ENCODE measurements at regions not wholly inside any gene's neighbourhood (a gene's known extent, or its start where the extent isn't known, plus 50 kb on each side); places are given as distances from the start of the nearest gene placed in this dataset.

- TF ChIP-seq PRDM2 (tag by site-specific recombination; IDR thresholded peaks at IDR 0.05; ENCODE audit: borderline replicate concordance) (no peak), KLF7 (tag by site-specific recombination; IDR thresholded peaks at IDR 0.05; ENCODE audit: borderline replicate concordance) (no peak)
Measured at GRCh38 chr2:168392024-168392423, 64.0 kb upstream of the CERS6 start (continued).

DNA sequence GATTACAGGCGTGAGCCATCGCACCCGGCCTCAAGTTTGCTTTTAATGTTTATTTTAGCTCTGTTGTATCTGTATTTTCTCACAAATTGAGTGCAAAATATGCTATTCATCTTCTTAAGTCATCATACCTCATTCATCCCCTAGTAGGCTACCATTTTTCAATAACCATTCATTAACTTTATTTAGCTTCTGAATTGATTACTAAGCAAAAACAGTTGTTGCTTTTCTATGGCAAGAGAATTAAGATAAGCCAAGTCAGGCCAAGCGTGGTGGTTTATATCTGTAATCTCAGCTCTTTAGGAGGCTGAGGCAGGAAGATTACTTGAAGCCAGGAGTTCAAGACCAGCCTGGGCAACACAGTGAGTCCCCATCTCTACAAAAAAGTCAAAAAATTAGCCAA, 63.3 kb upstream of the CERS6 start:
- TF ChIP-seq KLF16 (tag by site-specific recombination; IDR thresholded peaks at IDR 0.05) = no peak
- no peak for TF ChIP-seq ZNF596 (tag by site-specific recombination; IDR thresholded peaks at IDR 0.05)
- TF ChIP-seq WT1 (tag by site-specific recombination; IDR thresholded peaks at IDR 0.05) = no peak
- TF ChIP-seq ZBTB10 (tag by site-specific recombination; IDR thresholded peaks at IDR 0.05) = no peak
- no peak for TF ChIP-seq ZSCAN30 (tag by site-specific recombination; IDR thresholded peaks at IDR 0.05)
- TF ChIP-seq, protein P1, sequence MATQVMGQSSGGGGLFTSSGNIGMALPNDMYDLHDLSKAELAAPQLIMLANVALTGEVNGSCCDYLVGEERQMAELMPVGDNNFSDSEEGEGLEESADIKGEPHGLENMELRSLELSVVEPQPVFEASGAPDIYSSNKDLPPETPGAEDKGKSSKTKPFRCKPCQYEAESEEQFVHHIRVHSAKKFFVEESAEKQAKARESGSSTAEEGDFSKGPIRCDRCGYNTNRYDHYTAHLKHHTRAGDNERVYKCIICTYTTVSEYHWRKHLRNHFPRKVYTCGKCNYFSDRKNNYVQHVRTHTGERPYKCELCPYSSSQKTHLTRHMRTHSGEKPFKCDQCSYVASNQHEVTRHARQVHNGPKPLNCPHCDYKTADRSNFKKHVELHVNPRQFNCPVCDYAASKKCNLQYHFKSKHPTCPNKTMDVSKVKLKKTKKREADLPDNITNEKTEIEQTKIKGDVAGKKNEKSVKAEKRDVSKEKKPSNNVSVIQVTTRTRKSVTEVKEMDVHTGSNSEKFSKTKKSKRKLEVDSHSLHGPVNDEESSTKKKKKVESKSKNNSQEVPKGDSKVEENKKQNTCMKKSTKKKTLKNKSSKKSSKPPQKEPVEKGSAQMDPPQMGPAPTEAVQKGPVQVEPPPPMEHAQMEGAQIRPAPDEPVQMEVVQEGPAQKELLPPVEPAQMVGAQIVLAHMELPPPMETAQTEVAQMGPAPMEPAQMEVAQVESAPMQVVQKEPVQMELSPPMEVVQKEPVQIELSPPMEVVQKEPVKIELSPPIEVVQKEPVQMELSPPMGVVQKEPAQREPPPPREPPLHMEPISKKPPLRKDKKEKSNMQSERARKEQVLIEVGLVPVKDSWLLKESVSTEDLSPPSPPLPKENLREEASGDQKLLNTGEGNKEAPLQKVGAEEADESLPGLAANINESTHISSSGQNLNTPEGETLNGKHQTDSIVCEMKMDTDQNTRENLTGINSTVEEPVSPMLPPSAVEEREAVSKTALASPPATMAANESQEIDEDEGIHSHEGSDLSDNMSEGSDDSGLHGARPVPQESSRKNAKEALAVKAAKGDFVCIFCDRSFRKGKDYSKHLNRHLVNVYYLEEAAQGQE (tag by site-specific recombination; IDR thresholded peaks at IDR 0.05) = no peak
- TF ChIP-seq ZNF223 (tag by site-specific recombination; IDR thresholded peaks at IDR 0.05) = no peak
- no peak for TF ChIP-seq ZNF777 (tag by site-specific recombination; IDR thresholded peaks at IDR 0.05; ENCODE audit: borderline replicate concordance)
- TF ChIP-seq ZNF704 (tag by site-specific recombination; IDR thresholded peaks at IDR 0.05) = no peak
- TF ChIP-seq ZNF404 (tag by site-specific recombination; IDR thresholded peaks at IDR 0.05) = no peak
- no peak for TF ChIP-seq GLIS1 (tag by site-specific recombination; IDR thresholded peaks at IDR 0.05)
- TF ChIP-seq ZFP41 (tag by site-specific recombination; IDR thresholded peaks at IDR 0.05; ENCODE audit: borderline replicate concordance) = no peak
- TF ChIP-seq, protein P2, sequence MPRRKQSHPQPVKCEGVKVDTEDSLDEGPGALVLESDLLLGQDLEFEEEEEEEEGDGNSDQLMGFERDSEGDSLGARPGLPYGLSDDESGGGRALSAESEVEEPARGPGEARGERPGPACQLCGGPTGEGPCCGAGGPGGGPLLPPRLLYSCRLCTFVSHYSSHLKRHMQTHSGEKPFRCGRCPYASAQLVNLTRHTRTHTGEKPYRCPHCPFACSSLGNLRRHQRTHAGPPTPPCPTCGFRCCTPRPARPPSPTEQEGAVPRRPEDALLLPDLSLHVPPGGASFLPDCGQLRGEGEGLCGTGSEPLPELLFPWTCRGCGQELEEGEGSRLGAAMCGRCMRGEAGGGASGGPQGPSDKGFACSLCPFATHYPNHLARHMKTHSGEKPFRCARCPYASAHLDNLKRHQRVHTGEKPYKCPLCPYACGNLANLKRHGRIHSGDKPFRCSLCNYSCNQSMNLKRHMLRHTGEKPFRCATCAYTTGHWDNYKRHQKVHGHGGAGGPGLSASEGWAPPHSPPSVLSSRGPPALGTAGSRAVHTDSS (tag by site-specific recombination; IDR thresholded peaks at IDR 0.05) = no peak
- no peak for TF ChIP-seq ZNF133 (tag by site-specific recombination; IDR thresholded peaks at IDR 0.05)
- TF ChIP-seq ZNF600 (tag by site-specific recombination; IDR thresholded peaks at IDR 0.05) = no peak
- TF ChIP-seq ZNF292 (tag by site-specific recombination; IDR thresholded peaks at IDR 0.05; ENCODE audit: borderline replicate concordance, low read depth) = no peak
- Histone ChIP-seq H3K27ac (ENCODE audit: extremely low read depth, low read depth, low read length) (no peak overlapping the region), H3K36me3 (ENCODE audit: control insufficient read depth in 2 of 2, insufficient read depth in 1 of 2, low read length in 2 of 2) (no peaks in the 10 kb centered on the region), H3K9me3 (ENCODE audit: control insufficient read depth, insufficient read depth, low read depth, low read length) (no peaks in the 10 kb centered on the region), H3K4me1 (ENCODE audit: control insufficient read depth, insufficient read depth, low read length) (no peaks in the 10 kb centered on the region), H3K4me3 (ENCODE audit: low read depth, low read length) (no peak overlapping the region)
- ChIA-PET CTCF (no interaction called here), POLR2A (no interaction called here)

Measured in HEK293 (cell line).